Kidney tubule cell (primary cell): ENCODE measurements at regions not wholly inside any gene's neighbourhood (a gene's known extent, or its start where the extent isn't known, plus 50 kb on each side); places are given as distances from the start of the nearest gene placed in this dataset.
"Not testable (repeated sequence)": the region's sequence is repeated elsewhere in the genome, so short reads cannot be mapped to it uniquely, and the experiment has no call there.

Source experiments
- DNase-seq: peaks from one replicate; pipeline ENCODE4 v3.0.0-alpha.2; 2018; ENCODE audit warnings: low spot score

DNA sequence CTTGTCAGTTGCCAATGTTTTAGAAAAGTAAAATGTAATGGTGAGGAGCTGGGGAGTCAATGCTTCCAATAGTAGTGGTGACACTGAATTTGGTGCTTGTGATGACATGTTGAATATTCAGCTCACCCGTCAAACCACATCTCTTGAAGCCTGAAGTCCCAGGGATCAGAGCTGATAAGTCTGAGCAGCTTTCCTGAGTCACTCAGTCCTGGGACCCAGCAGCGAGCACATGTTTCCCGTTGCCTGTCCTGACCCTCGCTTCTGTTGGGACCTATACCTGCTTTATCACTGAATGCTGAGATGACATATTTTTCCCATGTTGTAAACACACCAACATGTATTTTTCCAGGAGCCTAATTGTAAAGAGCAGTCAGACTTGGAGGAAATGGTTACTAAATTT is 693.6 kb downstream of the QKI start:
- DNase-seq: no peak

DNA sequence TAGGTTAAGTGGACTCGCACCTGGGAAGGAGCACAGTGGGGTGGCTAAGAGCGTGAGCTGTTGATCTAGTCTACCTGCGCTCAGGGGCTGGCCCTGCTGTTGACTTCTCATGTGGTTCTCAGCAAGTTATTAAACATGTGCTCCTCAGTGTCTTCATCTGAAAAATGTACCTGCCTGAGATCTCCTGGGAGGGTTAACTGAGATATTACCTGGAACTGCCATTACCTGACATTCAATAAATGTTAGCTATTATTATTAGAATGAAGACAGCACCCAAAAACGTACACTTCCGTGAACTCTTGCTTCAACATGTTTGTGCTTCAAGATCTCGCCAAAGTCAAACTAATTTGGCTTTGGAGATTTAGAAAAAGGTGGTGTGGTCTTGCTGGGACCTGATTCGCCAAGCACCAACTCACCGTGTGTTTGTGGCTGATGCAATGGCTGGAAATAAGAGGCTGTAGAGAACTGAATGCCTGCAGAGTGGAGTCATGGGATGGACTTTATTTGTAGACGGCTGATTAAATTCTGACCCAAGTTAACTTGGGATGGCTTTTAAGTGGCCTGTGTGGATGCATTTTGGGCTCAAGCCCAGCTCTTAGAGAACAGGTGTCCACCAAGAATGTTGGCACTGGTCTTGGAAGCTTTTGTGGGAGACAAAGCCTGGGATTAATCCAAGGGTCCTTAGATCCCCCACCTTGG is 692.9 kb downstream of the QKI start:
- peak; percentile 30 for DNase-seq

DNA sequence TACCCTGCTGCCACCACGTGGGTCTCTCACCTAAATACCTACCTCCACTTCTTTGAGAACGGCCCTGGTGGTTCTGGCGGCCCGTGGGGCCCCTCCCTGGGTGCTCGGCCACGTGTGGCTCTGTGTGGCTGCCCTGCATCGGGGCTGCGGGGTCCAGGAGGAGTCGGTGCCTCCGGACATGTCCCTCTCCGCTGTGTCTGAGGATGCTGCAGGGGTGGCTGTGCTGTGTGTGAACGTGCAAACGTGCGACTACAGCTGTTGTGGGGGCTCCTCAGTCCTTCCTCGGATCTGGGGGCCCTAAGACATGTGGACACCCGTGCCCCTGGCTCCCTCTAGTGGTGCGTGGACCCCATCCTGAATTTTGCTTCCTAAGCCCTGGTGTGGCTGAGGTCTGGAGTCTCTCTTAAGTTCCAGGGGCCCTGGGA is 691.8 kb downstream of the QKI start:
- DNase-seq: peak; percentile 15

DNA sequence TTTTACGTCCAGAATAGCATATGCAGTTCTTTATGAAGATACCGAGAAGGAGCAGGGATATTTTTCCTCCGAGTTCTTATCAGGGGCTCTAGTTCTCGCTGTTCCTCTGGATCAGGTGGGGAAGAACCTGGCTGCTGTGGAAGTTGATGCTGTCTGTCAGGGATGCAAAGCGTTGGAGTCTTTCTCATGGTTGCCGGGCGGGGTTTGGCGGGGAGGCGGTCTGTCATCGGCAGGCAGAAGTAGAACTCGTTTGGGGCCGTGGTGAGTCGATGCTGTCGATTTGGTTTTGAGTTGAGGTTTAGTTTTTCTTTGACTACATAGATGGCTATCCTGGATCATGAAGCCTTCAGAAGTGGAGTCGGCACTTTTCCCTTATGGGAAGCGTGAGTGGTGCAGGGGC is 691.2 kb downstream of the QKI start:
- no peak for DNase-seq

DNA sequence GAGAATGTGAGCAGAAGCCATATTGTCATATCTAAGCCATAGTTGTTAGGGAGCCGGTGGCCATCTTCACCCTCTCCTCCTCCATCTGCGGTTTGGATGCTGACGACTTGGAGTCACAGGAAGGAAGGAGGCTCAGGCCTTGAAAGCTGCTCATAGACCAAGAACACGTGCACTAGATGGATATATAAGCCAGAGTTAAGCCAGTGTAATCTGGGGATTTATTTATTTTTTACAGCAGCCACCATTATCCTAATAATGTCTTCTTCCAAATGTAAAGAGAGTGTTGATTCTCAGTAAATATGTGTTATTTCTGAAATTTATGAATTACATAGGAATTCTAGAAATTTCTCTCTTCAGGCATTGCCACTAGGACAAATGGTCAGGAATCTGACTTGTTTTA is 689.9 kb downstream of the QKI start:
- no peak for DNase-seq

DNA sequence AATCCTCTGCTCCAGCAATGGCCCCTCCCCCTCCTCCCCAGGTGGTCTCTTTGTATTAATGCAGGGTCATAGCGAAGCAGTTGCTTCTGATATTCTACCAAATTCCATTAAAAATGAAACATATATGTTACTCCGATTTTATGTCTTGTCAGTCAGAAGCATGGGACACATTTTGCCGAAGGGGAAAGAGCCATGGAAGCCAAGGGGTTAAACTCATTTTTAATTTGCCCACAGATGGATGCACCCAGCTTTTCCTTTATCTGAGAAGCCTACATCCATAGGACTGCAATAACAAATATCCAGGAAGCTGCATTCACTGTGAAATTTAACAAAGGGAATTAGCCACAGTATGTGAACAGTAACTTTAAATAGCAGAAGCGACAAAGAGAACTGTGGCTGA is 688.2 kb downstream of the QKI start:
- DNase-seq: no peak

DNA sequence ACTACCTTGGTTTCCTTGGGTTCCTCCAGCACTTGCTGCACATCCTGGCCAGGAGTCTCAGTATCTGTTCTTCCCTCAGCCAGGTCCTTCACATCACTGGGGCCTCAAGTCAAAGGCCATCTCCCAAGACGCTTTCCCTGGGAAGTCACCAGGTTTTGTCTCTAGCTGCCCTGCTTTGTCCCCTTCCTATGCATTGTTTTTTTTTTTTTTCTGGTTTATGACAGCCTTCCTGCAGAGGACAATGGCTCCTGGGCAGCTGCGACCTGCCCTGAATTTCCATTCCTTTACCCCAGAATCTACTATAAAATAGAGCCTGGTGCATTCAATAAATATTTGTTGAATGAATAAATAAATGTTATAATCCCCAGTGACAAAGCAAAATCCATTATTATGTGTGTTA is 687.3 kb downstream of the QKI start:
- DNase-seq: no peak

DNA sequence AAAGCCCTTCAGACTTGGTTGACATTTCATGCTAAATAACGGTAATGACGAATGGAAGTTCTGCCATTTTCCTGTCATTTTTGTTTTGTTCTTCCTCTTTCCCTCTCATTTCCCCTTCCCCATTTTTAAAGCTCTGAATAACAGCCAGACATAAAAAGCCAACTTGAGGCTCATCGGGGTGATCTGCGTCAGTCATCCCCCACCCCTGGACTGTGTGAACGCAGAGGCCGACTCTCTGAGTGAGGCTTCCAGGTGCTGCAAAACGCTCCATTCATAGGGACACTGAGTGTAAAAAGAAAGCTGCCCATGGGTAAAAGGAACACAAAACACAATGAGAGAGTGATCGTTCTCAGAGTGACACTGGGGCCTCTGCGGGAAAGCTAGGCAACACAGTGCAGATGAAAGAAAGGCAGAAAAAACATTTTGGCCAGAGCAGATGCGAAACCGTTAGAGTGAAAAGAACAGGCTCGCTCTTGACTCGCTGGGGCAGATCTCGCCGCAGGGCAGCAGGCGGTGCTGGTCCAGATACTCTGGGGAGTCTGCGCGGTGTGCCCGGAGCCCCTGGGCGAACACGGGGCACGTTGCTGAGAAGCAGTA is 684.8 kb downstream of the QKI start:
- no peak for DNase-seq

DNA sequence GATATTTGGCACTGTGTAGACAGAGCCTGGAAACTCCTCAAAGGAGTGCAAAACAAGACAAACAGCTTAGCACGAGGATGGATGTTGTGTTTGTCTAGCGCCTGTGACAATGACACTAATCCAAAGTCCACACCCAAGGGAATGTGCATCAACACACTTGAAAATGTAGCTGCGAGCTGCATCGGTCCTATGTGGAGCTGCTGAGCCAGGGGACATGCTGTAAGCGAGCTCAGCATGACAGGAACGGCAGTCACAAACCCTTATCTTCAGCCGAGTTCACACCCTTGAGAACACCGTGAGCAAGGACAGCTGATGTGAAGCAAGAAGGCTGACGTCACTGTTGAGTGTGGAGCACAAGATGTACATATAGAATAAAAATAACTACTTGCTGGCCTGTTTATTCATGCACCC is 684.3 kb downstream of the QKI start:
- no peak for DNase-seq

DNA sequence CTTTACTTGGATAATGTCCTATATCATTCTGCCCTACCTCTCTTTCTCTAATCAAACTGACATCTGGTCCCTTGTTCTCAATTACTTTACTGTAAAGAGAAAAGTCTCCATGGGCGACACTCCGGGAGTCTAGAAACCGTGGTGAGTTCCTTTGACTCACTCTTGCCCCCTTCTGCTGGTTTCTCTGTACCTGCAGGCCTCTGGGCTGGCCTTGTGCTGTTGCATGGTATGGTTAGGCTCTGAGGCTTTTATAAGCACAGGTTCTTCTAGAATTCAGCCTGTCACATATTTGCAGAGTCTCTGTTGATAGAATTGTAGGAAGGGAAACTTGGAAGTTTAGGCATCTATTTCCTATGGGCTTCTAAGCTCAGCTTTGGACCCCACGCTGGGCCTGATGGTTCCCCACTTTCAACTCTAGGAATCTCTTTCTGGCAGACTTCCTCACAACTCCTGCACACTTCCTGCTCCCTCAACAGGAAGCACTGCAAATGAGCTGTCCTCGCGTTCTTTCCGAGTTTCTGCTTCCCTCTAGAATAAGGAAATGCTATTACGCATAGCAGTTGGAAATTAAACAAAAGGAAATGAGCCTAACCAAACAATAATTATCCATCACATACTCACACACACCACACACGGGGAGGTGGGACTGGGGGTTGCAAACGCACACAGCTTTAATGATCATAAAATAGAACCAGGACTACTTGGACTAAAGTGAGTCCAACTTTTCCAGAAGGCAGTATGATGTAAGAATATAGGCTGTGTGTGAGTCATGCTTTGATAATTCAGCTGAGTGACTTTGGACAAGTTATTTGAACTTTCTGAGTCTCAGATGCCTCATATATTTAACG is 683.3 kb downstream of the QKI start:
- peak; percentile 77 for DNase-seq

DNA sequence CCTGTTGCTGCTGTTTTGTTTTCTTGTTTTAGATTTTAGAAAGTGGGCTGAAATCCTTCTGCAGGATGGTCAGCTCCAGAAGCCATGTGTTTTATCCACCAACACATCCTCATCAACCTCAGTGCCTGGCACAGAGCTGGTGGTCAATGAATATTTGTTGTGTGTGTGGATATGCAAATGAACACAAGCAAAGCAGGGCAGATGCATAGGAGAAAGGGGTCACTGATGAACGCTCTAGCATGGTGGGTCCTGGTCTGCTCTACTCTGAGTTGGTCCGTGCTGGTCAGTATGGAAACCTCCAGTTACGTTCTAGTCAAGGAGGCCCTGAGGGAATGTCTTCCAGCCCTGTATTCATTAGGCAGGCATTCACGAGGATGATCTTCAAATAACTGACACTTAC is 682.5 kb downstream of the QKI start:
- no peak for DNase-seq

DNA sequence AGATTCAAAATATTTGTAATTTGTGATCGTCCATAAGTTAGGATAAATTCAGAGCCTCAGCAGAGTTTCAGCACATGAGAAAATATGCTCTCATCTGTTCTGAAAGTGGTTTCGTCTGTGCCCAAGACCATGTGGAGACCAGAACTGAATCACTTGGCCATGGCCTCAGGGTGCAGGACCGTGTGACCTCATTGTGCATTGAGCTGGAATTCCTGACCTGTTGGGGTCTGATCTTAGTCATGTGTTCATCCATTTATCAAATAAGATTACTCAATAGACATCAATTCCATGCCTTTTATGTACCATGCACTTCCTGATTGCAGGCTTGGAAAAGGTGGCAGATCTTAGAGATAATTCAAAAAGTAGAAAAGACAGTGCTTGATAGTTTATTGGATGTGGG is 680.5 kb downstream of the QKI start:
- peak; percentile 94 for DNase-seq

DNA sequence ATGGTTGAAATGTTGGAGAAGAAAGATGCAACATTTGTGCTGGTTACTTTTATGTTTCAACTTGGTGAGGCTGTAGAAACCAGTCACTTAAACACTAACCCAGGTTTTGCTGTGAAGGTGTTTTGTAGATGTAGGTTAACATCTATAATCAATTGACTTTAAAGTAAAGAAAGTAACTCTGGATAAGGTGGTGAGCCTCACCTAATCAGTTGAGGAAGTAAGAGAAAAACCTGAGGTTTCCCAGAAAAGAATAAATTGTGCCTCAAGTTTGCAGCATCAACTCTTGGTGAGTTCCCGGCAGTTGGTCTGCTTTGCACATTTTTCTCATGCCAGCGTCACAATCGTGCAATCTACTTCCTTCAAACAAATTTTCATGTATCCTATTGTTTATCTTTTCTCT is 673.4 kb downstream of the QKI start:
- DNase-seq: no peak

DNA sequence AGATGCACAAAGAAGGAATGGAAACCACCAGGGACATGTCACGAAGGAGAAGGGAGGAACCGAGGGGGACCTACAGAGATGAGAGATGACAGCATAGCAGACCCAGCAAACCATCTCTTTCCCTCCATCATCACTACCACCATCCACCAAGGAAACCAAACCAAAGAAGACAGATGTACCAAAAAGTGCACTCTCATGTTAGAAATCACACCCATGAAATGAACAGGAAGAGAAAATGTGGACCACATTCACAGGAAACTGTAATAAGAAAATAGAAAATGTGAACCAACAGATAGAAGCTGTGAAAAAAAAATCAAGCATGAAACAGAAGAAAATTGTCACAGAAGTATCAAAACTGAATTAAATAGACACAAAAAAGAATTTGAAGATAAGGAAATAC is 672.7 kb downstream of the QKI start:
- no peak for DNase-seq

DNA sequence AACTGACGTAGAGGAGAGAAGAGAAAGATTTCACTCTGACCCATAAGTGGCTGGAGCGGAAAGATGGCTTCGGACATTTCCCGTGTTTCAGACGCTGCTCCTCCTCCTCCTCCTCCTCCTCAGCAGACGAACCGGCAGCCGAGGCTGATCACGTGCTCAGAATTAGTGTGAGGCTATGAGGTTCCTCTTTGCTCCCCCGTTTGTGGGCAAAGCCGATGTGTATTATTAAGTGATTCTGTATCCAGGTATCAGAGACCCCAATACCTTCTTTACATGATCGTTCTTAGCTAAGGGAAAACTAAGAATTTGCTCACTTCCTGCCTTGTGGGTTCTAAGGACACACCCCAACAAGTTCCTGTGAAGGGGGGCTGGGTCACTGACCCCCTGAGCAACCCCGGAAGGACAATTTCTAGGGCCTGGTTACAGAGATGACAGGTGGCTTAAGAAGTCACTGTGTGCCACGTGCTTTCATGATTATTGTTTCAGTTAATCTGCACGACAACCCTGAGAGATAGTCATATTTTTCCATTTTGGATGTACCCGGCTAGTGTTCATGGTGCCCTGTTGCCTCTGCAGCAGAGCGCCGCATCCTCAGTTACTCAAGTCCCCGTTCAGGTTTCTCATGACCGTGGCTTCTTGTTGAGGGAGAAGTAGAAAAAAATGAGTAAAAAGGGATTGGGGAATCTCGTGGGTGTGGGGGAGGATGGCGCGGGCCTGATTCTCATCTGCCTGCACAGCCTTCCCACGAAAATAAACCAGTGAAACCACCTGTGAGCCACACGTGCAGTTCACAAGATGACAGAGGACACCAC is 671.8 kb downstream of the QKI start:
- DNase-seq: no peak

DNA sequence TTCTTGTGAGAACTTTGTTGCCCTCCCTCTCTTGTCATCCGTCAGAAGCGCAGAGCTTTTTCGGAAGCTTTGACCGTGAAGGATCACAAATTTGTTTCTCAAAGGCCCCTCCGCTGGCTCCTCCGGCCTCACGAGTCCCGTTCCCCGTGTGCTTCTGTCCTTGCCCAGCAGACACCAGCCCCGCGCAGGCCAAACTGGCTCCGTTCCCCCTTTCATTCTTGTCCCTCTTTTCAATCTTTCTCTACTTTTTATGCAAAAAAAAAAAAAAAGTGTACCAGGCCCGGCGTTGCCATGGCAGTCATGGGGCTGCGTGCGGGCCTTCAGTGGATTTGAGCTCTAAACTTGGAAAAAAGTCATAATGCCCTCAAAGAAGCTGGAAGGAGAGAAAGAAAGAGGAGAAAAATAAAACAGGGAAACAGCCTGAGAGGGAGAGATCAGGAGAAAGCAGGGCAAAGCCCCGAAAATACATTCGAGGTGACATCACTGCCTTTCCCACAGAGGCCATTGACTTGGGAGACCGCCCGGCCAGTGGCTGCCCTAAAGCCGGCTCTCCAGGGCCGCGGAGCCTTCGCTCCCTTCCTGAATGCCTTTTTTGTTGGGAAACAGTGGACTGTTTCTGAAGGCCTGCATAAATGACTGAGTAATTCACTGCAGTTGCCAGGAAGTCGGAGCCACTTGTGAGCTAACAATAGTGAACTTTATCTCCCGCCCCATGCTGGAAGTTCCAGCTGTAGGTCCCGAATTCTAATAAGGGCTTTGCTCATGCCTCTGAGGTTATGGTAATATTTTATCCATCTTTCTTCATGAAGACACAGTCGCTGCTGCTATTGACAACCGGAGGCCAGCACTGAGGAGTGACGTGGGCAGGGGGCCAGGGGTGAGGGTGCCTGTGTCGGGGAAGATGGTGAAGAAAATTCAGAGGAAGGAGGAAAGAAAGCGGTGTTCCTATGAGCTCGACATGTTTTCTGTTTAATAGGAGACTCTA is 670.9 kb downstream of the QKI start:
- DNase-seq: peak; percentile 45

DNA sequence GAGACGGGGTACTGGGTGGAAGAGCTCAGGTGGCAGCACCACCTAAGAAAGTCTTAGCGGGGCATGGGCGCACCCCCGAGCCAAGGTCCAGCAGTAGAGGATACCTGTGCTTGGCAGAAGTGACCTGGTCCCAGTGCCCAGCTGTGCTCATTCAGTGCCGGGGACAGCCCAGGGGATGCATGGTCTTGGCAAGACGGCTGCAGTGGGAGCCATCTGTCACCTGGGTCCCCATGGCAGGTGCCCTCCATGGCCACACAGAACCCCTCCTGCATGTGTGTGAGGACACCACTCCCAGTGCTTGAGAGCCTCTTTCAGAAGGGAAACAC is 664.7 kb downstream of the QKI start:
- no peak for DNase-seq

DNA sequence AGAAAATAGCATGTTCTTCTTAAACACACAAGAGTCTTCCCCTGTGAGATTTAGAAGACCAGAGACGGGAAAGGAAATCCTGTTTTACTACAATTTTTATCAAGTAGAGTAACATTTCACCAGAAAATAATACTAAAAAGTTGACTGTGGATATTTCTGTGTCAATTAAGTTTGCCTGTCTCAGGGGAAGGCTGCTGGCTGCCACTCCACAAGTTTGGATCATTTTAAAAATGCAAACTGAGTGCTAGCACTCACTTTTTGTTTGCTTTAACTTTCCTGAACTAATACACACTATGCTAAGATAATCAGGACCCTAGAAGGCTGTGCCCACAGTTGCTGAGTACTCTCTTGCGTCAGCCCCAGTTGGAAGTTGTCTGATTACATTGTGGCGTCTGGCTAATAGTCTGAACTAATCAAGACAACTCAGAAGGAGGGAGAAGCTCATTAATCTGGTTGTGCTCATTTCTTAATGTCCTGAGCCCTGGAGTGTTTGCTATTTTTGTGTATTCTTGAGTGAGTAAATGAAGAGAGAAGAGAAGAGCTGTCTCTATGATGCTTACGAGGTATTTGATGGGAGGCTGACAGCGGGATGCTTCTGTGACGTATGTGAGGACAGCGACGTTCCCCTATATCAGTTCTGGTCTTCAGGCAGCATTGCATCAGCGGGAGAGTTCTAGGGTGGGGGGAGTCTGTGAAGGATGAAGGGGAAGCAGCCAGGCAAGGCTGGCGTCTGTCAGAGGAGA is 664.2 kb downstream of the QKI start:
- no peak for DNase-seq

DNA sequence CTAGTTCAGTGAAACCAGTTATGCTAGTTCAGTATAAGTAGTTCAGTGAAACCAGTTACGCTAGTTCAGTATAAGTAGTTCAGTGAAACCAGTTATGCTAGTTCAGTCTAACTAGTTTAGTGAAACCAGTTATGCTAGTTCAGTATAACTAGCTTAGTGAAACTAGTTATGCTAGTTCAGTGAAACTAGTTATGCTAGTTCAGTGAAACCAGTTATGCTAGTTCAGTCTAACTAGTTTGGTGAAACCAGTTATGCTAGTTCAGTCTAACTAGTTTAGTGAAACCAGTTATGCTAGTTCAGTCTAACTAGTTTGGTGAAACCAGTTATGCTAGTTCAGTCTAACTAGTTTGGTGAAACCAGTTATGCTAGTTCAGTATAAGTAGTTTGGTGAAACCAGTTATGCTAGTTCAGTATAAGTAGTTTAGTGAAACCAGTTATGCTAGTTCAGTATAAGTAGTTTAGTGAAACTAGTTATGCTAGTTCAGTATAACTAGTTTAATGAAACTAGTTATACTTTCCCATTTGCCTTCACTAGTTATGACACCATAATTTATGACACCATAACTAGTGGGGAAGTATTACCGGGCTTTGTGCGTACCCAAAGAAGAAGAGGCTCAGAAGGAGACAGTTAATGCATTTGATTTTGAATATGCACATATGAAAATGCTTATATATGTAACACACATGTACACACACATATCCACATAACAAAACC is 662.5 kb downstream of the QKI start:
- not testable (repeated sequence) for DNase-seq
